GM12878 (cell line): ENCODE measurements at regions not wholly inside any gene's neighbourhood (a gene's known extent, or its start where the extent isn't known, plus 50 kb on each side); places are given as distances from the start of the nearest gene placed in this dataset.

Experiments
- ATAC-seq: fragments of 200-7000 bp; cut with Tn5 transposase; 3 replicates; pipeline ENCODE4 v1.9.1; 2020; ENCODE audit warnings: mild to moderate bottlenecking, moderate library complexity
- BruUV-seq: library from RNA; stranded (reverse); fragments of 400-500 nt; replicated peaks from 2 replicates; lab custom pipeline; 2021; lab: Mats Ljungman, UMichigan
- CTCF ChIA-PET: fragments of 300-600 bp; sonication (Branson Sonifier 250); formaldehyde crosslinking; extraction: SDS; loops from one replicate; lab custom pipeline; 2021; ENCODE audit warnings: inconsistent platforms; lab: Yijun Ruan, JAX
- POLR2A ChIA-PET: fragments of 350-600 bp; formaldehyde crosslinking; extraction: SDS; loops from one replicate; lab custom pipeline; 2021; ENCODE audit warnings: inconsistent platforms; lab: Charles Lee
- RAD21 ChIA-PET: fragments of 300-600 bp; sonication (Branson Sonifier 250); formaldehyde crosslinking; loops from one replicate; lab custom pipeline; 2023; ENCODE audit warnings: antibody characterized with exemption; ENCODE audit not compliant: unreplicated experiment; lab: Charles Lee
- SMC1A ChIA-PET: fragments of 300-600 bp; sonication (Branson Sonifier 250); formaldehyde crosslinking; loops from one replicate; lab custom pipeline; 2023; ENCODE audit not compliant: unreplicated experiment, uncharacterized antibody; lab: Charles Lee
- DNase-seq: peaks from one replicate; pipeline ENCODE4 v3.0.0-alpha.2; 2011; ENCODE audit warnings: low read depth, low spot score
- FAIRE-seq: peaks from 3 replicates; lab custom pipeline; 2011; peaks lifted over from hg19 to GRCh38; lab: Jason Lieb, UNC
- H2AFZ ChIP-seq: 2 replicates; pipeline ENCODE4 v1.6.0; 2011; ENCODE audit warnings: low read depth, low read length, control low read depth; ENCODE audit not compliant: control insufficient read depth
- H3K27ac ChIP-seq: 2 replicates; pipeline ENCODE4 v1.5.1; 2011; ENCODE audit warnings: control low read depth; ENCODE audit not compliant: control insufficient read depth, insufficient read depth
- H3K27me3 ChIP-seq, 2 experiments: replicated peaks in 1 of 2; 2 replicates each; pipeline versions ENCODE4 v1.6.0 to v1.6.1; 2011; ENCODE audit warnings: low read length in 1 of 2; ENCODE audit not compliant: control insufficient read depth in 2 of 2, insufficient read depth in 2 of 2
- H3K36me3 ChIP-seq, 2 experiments: 2 replicates each; pipeline ENCODE4 v1.5.1; 2011; ENCODE audit warnings: low read length in 1 of 2; ENCODE audit not compliant: control insufficient read depth in 2 of 2, insufficient read depth in 2 of 2
- H3K4me1 ChIP-seq: 2 replicates; pipeline ENCODE4 v1.6.1; 2011; ENCODE audit warnings: mild to moderate bottlenecking, low read length, moderate library complexity, mixed read lengths; ENCODE audit not compliant: control insufficient read depth, insufficient read depth
- H3K4me2 ChIP-seq: 2 replicates; pipeline ENCODE4 v1.6.0; 2011; ENCODE audit warnings: control low read depth; ENCODE audit not compliant: control insufficient read depth, insufficient read depth
- H3K4me3 ChIP-seq: fragments of 200-600 bp; sonication (generic); 2 replicates; pipeline ENCODE4 v1.5.1; 2016
- H3K79me2 ChIP-seq: 2 replicates; pipeline ENCODE4 v1.6.0; 2011; ENCODE audit warnings: low read length; ENCODE audit not compliant: control insufficient read depth, insufficient read depth
- H3K9ac ChIP-seq: 2 replicates; pipeline ENCODE4 v1.8.0; 2011; ENCODE audit warnings: low read length, control low read depth, mixed read lengths; ENCODE audit not compliant: control insufficient read depth, insufficient read depth
- H3K9me3 ChIP-seq: replicated peaks from 3 replicates; pipeline ENCODE4 v1.5.1; 2011; ENCODE audit warnings: mild to moderate bottlenecking, low read length; ENCODE audit not compliant: control insufficient read depth, insufficient read depth
- H4K20me1 ChIP-seq: 2 replicates; pipeline ENCODE4 v1.6.0; 2011; ENCODE audit not compliant: control insufficient read depth, insufficient read depth
- FOXK2 ChIP-seq: fragments of 450-650 bp; IDR thresholded peaks from 2 replicates; pipeline ENCODE4 v1.6.1; 2017; ENCODE audit warnings: mild to moderate bottlenecking, moderate library complexity
- NR2C2 ChIP-seq: IDR thresholded peaks from 2 replicates; pipeline ENCODE4 v1.6.1; 2011; ENCODE audit warnings: borderline replicate concordance, low read depth; ENCODE audit not compliant: control insufficient read depth, insufficient read length
- ZZZ3 ChIP-seq: IDR thresholded peaks from 2 replicates; pipeline ENCODE4 v1.6.1; 2011; ENCODE audit warnings: low read depth; ENCODE audit not compliant: control insufficient read depth, insufficient read length
- WGBS: methylation state at CpG from one replicate; pipeline ENCODE4 v1.1.6; 2016; ENCODE audit warnings: low lambda C conversion rate; ENCODE audit not compliant: insufficient replicate concordance, insufficient coverage; ENCODE audit errors: missing lambda C conversion rate; 5-methylcytosine and 5-hydroxymethylcytosine counted together
- in situ Hi-C: fragments of 300-500 bp; cut with MboI; formaldehyde crosslinking; loops from 9 replicates; pipeline ENCODE4 v1.14.3; 2018; ENCODE audit warnings: mixed read lengths
- intact Hi-C: fragments of 100-400 bp; cut with micrococcal nuclease; formaldehyde crosslinking; loops from one replicate; pipeline ENCODE4 v1.14.2; 2022; ENCODE audit not compliant: unreplicated experiment
- TF ChIP-seq, protein P1 (sequence below): fragments of 450-650 bp; formaldehyde crosslinking; IDR thresholded peaks from 2 replicates; pipeline ENCODE4 v1.5.0; 2022; ENCODE audit warnings: mild to moderate bottlenecking, missing genetic modification characterization

DNA sequence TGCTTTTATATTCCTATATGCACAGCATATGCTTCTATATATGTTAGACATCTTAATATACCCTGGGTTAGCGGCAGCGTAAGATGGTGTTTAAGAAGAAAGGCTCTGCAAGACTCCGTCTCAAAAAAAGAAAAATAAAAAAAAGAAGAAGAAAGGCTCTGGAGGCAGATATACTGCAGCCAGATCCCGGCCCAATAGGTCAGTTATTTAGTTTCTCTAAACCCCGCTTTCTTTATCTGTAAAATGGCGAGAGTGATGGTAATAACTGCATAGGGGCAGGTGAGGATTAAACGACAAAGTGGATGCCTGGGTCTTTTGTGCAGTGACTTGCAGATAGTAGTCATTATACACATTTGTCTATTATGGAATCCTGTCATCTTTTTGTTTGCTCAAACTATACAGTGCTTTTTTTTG lies 115.2 kb downstream of the NAA11 start:
- Histone ChIP-seq H3K36me3 (no peaks in the 10 kb centered on the region), H3K4me2 (no peak overlapping the region), H3K4me1 (no peaks in the 10 kb centered on the region), H3K4me3 (no peak overlapping the region), H3K27me3 (no peaks in the 10 kb centered on the region), H3K27ac (no peak overlapping the region), H3K9ac (no peak overlapping the region), H4K20me1 (no peaks in the 10 kb centered on the region), H2AFZ (no peak overlapping the region), H3K79me2 (no peaks in the 10 kb centered on the region), H3K9me3 (no peaks in the 10 kb centered on the region)
- FAIRE-seq = no peak
- DNase-seq = no peak
- ATAC-seq = no peak
- SMC1A ChIA-PET = interaction anchor here (1.0 to 2.5 kb wide), 8 partner anchors 8 to 119 kb away, joined by 3 to 7 read pairs (median 4); no protein-coding TSS in a partner anchor
- TF ChIP-seq NR2C2 = no peak
- no peak for TF ChIP-seq ZZZ3
- TF ChIP-seq, protein P1, sequence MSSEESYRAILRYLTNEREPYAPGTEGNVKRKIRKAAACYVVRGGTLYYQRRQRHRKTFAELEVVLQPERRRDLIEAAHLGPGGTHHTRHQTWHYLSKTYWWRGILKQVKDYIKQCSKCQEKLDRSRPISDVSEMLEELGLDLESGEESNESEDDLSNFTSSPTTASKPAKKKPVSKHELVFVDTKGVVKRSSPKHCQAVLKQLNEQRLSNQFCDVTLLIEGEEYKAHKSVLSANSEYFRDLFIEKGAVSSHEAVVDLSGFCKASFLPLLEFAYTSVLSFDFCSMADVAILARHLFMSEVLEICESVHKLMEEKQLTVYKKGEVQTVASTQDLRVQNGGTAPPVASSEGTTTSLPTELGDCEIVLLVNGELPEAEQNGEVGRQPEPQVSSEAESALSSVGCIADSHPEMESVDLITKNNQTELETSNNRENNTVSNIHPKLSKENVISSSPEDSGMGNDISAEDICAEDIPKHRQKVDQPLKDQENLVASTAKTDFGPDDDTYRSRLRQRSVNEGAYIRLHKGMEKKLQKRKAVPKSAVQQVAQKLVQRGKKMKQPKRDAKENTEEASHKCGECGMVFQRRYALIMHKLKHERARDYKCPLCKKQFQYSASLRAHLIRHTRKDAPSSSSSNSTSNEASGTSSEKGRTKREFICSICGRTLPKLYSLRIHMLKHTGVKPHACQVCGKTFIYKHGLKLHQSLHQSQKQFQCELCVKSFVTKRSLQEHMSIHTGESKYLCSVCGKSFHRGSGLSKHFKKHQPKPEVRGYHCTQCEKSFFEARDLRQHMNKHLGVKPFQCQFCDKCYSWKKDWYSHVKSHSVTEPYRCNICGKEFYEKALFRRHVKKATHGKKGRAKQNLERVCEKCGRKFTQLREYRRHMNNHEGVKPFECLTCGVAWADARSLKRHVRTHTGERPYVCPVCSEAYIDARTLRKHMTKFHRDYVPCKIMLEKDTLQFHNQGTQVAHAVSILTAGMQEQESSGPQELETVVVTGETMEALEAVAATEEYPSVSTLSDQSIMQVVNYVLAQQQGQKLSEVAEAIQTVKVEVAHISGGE = no peak
- TF ChIP-seq FOXK2 = no peak
- TF ChIP-seq, all 136 proteins: peak for 0
- no TSS peak for BruUV-seq
- intact Hi-C loops (no loop called here), in situ Hi-C loops (no loop called here)
- RAD21 ChIA-PET = no interaction called here
- POLR2A ChIA-PET = no interaction called here
- CTCF ChIA-PET = interaction anchor here (1.2 kb wide), 1 partner anchor 15 kb away, joined by 6 read pairs; no protein-coding TSS in a partner anchor
- 45% methylated on average over 7 of the region's 7 CpGs for WGBS
